GM19468 (cell line): ENCODE measurements at regions not wholly inside any gene's neighbourhood (a gene's known extent, or its start where the extent isn't known, plus 50 kb on each side); places are given as distances from the start of the nearest gene placed in this dataset.

Source experiments
- ATAC-seq: cut with Tn5 transposase; IDR thresholded peaks from one replicate; pipeline ENCODE4 v1.9.1; 2021; ENCODE audit warnings: mild to moderate bottlenecking, moderate library complexity, moderate number of reproducible peaks; ENCODE audit not compliant: unreplicated experiment; ENCODE audit errors: extremely low read depth

- ATAC-seq = no peak
Observed at GRCh38 chr2:217551252-217551899, 451.4 kb downstream of the TNS1 start.

DNA sequence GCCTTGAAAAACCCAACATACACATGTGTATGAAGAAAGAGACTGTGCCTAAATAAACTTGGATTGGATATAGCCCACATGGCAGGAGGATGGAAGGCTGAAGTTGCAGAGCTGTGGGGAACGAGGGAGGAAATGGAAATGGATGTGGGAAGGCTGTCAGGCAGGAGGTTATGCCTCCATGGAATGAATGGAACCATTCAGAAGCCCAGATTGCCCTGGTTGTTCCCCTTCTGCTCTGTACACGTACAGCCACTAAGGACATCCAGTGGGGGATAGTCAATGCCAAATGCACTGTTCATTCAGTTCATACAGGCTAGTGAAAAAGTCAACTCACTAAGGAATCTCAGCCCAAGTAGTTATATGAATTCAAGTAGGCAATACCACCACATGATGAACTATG, 463.7 kb downstream of the TNS1 start:
- no peak for ATAC-seq

DNA sequence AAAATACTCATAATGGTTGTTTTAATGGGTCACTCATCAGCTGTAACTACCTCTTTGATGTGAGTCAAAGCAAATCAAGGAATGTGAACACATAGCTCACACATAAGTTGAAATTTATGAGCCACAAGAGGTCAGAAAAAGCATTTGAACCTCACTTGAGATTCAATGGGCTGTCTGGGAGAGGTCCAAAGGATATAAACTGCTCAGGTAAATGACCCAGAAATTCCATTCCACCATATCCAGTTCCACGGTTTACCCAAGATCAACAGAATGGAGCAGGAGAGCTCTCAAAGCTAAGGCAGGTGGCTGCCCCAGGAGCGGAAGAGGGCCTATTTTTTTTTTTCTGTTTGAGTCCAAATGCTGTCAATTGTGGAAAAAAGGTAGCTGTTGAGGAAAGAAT, 464.1 kb downstream of the TNS1 start:
- no peak for ATAC-seq

DNA sequence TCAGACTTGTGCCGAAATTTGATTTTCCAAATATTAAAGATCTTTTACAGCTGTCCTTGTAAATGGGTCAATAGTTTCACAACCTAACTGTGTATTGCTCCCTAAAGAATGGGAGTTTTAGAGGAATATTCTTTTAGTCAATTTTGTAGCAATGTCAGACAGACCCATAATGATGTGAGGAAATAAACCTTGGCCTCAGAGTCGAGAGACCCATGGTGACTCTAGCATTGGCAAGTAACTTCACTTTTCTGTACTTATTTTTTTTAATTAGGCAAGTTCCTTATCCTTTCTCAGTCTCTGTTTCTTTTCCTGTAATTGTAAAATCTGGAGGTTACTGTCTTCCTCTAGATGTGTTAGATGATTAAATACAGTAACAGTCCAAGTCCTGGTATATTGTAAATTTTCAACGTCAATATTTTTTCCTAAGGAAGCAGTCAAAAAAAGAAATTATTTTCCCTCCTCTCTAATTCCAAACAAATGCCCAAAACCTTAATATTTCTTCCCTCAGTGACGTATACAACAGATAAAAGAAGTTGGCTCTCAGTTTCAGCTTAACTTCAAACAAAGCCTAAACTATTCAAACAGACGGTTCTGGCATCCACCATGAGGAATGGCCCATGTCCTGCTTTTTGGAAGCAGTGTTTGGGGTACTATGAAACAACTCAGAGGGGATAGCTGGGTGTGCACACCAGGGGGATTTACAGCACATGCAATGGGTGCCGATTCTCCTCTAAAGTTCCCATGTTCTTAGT, 466.7 kb downstream of the TNS1 start:
- ATAC-seq = no peak

- ATAC-seq = no peak
Observed at GRCh38 chr2:217530392-217531090, 472.3 kb downstream of the TNS1 start.

GRCh38 chr2:217529271-217529670, 473.5 kb downstream of the TNS1 start:
- ATAC-seq = no peak

DNA sequence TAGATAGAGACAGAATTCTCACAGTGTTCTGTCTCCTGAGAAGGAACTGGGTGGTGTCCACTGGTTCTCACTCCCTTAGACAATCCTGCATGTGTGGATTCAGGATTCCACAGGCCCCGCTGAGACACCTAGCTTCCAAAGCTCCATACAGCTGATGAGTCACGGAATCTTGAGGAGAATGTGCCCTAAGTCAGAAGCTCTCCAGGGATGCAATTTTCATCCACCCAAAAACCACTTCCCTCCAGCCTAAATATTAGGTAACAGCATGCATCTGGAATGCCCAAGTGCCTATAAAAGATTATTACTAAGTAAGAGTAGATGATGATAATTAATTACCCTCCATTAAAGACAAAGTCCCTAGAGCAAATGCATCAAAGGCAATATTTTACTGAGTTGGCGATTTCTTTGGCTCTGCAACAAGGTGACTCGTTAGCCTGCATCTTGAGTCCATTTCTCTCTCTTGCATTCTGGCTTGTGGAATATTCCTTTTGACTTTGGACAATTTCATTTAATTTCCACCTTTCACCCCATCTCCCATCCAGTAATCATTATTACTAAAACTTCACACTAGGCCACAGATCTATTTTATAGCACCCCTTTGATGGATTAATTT, 475.1 kb downstream of the TNS1 start:
- ATAC-seq = no peak

DNA sequence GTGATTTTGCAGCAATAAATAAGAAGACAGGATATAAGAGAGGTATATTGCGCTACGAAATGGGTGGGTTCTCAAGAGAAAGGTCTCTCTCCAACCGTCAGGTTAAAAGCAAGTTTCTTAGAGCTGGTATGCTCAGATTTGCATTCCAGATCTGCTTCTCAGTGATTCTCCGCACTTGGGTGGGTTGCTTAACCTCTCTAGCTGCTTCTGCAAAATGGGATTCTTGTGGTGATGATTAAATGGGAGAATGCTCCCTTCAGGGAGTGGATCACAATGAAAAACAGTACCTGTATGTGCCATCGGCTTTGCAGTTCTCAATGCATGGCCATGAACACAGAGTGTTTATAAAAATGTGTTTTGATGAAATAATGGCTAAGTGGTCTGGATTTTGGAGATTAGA, 477.7 kb downstream of the TNS1 start:
- ATAC-seq = no peak

DNA sequence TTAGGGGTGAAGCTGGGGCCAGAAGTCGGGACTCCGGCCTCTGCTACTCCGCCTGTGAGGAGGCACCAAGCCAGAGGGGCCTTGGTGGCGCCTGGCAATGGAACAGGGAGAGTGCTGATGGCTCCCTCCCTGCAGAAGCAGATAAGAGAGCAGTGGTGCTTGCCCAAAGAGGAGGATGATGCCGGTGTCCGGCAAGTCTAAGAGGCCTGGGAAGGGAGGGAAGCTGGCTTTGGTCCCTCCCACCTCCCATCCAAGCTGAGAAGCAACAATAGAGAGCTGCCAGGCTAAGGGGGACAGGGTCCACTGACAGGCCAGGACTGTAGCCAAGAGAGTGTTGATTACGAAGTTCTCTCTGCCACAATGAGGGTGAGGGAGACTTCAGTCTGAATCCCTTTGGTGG, 479.5 kb downstream of the TNS1 start:
- no peak for ATAC-seq

DNA sequence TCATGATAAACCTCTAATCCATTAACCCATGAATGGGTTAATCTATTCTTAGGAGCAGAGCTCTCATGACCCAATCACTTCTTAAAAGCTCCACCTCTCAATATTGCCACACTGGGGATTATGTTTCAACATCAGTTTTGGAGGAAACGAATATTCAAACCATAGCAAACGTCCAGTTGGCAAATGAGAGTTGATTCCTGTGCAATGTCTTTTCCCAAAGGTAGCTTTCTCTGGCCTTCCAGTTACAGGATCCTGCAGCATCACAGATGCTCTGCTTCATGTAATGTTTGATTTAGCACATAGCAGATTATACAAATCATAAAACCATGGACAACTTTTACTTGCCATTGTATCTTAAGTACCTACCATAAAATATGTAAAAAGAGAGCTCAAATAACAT, 481.0 kb downstream of the TNS1 start:
- no peak for ATAC-seq

GRCh38 chr2:217520356-217521010, 482.3 kb downstream of the TNS1 start:
- ATAC-seq = no peak

GRCh38 chr2:217517402-217517801, 485.4 kb downstream of the TNS1 start:
- no peak for ATAC-seq

GRCh38 chr2:217515615-217516309, 487.0 kb downstream of the TNS1 start:
- ATAC-seq = no peak

DNA sequence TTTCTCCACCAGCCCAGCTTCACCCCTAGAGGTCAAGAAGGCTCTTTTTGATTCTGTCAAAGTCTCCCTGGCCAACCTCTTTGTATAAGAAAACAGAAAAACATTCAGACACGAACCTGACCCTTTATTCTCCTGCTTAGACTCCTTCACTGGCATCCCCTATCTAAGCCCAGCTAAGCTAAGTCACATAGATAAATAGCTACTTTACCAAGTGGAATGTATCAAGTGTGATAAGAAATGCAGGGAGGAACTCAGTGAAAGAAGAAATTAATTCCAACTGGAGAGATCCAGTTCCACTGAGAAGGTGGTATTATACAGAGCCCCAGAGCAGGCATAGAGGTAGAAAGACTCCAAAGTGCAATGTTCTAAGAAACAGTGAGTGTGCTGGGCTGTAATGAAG, 489.5 kb downstream of the TNS1 start:
- ATAC-seq = no peak

GRCh38 chr2:217512728-217513127, 490.1 kb downstream of the TNS1 start:
- no peak for ATAC-seq

DNA sequence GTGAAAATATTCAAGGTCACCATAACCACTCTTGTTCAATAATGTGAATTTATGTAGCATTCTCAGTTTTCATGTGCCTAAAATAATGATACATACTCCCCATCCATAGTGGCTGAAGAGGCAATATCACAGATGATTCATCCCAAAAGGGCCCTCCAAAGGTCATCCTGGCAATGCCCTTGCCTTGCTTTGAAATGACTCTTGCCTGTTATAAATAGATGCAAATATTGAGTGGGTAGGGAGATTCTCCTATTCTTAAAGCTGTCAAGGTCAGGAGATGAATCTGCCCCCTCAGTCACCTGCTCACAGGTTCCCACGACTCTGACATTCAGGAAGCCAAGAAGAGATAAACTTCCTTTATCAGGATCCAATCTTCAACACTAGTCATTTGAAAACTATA, 490.5 kb downstream of the TNS1 start:
- no peak for ATAC-seq

DNA sequence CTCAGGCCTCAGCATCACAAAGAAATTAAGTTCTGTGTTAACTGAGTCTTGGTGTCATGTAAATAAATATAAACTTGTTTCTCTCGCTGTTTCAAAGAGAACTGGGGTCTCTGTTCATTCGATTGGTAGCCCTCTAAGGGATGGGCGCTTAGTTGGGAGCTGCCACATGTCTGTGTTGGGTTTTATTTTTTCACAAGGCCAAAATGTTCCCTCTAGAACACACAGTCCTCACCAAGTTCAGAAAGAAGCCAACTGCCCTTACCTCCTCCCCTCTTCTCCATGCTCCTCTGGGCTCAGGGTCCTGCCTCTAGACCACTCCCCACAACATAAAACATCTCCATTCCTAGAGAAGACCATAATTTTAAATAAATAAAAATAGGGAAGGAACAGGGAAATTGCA, 490.9 kb downstream of the TNS1 start:
- ATAC-seq = no peak

- no peak for ATAC-seq
Observed at GRCh38 chr2:217510771-217511291, 492.0 kb downstream of the TNS1 start.

- no peak for ATAC-seq
Observed at GRCh38 chr2:217505303-217505702, 497.5 kb downstream of the TNS1 start.

- no peak for ATAC-seq
Observed at GRCh38 chr2:217501887-217502286, 500.9 kb downstream of the TNS1 start.
